Uterus (tissue), 2 donors: ENCODE measurements at regions not wholly inside any gene's neighbourhood (a gene's known extent, or its start where the extent isn't known, plus 50 kb on each side); places are given as distances from the start of the nearest gene placed in this dataset.

ENCODE experiments used
- CTCF ChIP-seq, 4 experiments: fragments of 200-600 bp in 2 of 4; fragments of 450-650 bp in 2 of 4; sonication (generic) in 2 of 4; IDR thresholded peaks; one replicate each; pipeline ENCODE4 v1.5.1; 2016 to 2019; ENCODE audit warnings: antibody characterized with exemption in 4 of 4, mild to moderate bottlenecking in 2 of 4, moderate library complexity in 1 of 4
- POLR2A ChIP-seq, 2 donors: fragments of 450-650 bp; IDR thresholded peaks; one replicate each; pipeline ENCODE4 v1.6.1; 2016; ENCODE audit warnings: antibody characterized with exemption in 2 of 2, mild to moderate bottlenecking in 1 of 2, moderate library complexity in 1 of 2

- TF ChIP-seq CTCF (IDR thresholded peaks at IDR 0.05) (no peak), POLR2A (IDR thresholded peaks at IDR 0.05) (no peak)
Measured at GRCh38 chr5:91521334-91521733, 138.2 kb upstream of the ARRDC3 start.
